GM20000 (cell line): ENCODE measurements at regions not wholly inside any gene's neighbourhood (a gene's known extent, or its start where the extent isn't known, plus 50 kb on each side); places are given as distances from the start of the nearest gene placed in this dataset.

Experiments
- DNase-seq: peaks from one replicate; pipeline ENCODE4 v3.0.0; 2012; ENCODE audit warnings: low spot score
- TF ChIP-seq, protein P1 (sequence below): IDR thresholded peaks from 2 replicates; pipeline ENCODE4 v1.5.1; 2012; ENCODE audit warnings: mild to moderate bottlenecking, control low read depth; ENCODE audit errors: extremely low read depth, missing control alignments

GRCh38 chr2:226275215-226275614, 524.4 kb downstream of the IRS1 start:
- DNase-seq, result no peak
- TF ChIP-seq, protein P1, sequence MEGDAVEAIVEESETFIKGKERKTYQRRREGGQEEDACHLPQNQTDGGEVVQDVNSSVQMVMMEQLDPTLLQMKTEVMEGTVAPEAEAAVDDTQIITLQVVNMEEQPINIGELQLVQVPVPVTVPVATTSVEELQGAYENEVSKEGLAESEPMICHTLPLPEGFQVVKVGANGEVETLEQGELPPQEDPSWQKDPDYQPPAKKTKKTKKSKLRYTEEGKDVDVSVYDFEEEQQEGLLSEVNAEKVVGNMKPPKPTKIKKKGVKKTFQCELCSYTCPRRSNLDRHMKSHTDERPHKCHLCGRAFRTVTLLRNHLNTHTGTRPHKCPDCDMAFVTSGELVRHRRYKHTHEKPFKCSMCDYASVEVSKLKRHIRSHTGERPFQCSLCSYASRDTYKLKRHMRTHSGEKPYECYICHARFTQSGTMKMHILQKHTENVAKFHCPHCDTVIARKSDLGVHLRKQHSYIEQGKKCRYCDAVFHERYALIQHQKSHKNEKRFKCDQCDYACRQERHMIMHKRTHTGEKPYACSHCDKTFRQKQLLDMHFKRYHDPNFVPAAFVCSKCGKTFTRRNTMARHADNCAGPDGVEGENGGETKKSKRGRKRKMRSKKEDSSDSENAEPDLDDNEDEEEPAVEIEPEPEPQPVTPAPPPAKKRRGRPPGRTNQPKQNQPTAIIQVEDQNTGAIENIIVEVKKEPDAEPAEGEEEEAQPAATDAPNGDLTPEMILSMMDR, result no peak

- TF ChIP-seq, protein P1, result no peak
- DNase-seq, result no peak
Measured at GRCh38 chr2:226274143-226274542, 525.5 kb downstream of the IRS1 start.

- no peak for DNase-seq
- TF ChIP-seq, protein P1, result no peak
Measured at GRCh38 chr2:226273440-226273839, 526.2 kb downstream of the IRS1 start.

DNA sequence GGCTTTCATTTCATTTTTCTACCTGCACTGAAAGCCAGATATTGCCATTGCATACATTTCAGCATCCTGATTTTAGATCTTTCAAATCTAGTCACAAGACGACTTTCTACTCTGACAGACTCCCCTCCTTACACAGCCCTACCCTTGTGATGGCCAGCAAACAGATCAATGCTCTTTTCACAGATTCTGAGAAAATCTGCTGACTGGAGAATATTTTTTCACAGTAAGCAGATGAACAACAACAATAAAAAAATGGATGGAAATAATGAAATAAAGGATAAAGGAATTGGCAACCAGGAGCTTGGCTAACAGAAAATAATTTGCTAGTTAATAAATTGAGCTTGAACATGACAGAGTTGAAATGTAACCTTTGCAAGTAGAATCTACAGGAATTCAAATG, 527.2 kb downstream of the IRS1 start:
- DNase-seq, result no peak
- TF ChIP-seq, protein P1, result no peak

DNA sequence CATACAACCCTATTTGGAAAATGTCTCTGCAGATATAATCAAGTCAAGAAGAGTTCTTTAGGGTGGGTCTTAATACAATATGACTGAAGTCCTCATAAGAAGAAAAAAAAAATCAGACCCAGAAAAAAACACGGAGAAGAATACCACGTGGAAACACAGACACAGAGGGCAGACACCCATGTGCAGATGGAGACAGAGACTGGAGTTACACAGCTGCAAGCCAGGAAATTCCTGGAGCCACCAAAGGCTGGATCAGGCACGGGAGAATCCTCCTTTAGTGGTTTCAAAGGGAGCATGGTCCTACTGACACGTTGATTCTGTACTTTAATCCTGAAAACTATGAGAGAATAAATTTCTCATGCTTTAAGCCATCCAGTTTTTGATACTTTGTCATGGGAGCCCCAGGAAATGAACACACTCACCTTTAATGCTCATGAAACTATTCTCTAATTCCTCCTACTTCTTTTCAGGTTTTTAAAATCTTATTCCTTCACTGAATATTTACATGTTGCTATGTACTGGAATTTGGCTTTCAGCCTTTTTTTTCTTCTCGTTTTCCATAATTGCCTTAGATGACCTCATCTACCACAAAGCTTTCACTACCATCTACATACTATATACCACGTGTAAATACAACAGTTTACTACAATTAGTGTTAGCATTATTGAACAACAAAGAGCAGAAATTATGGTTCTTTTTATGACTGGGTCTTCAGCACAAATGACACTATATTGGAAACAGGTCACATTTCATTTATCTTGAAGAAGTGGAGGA, 529.1 kb downstream of the IRS1 start:
- TF ChIP-seq, protein P1, result no peak
- no peak for DNase-seq

GRCh38 chr2:226267516-226268289, 531.9 kb downstream of the IRS1 start:
- DNase-seq, result no peak
- TF ChIP-seq, protein P1, result no peak

- TF ChIP-seq, protein P1, result no peak
- DNase-seq, result no peak
Measured at GRCh38 chr2:226256709-226257376, 542.8 kb downstream of the IRS1 start.
